Vagina (tissue), 2 donors: ENCODE measurements at regions not wholly inside any gene's neighbourhood (a gene's known extent, or its start where the extent isn't known, plus 50 kb on each side); places are given as distances from the start of the nearest gene placed in this dataset.

ENCODE experiments used
- DNase-seq, 2 donors: peaks; one replicate each; pipeline ENCODE4 v3.0.0-alpha.2; 2017; ENCODE audit errors: extremely low spot score in 2 of 2
- H3K27ac ChIP-seq: fragments of 200-600 bp; sonication (generic); one replicate; pipeline ENCODE4 v1.5.1; 2019
- H3K27me3 ChIP-seq: fragments of 200-600 bp; sonication (generic); one replicate; pipeline ENCODE4 v1.5.1; 2019
- H3K36me3 ChIP-seq, 2 donors: fragments of 200-600 bp; sonication (generic); one replicate each; pipeline ENCODE4 v1.5.1; 2017 to 2019
- H3K4me1 ChIP-seq: fragments of 200-600 bp; sonication (generic); one replicate; pipeline ENCODE4 v1.5.1; 2019
- H3K4me3 ChIP-seq, 2 donors: fragments of 200-600 bp; sonication (generic); 1 replicate in 1 of 2; 2 replicates in 1 of 2; pipeline ENCODE4 v1.5.1; 2016 to 2019
- H3K9me3 ChIP-seq: fragments of 200-600 bp; sonication (generic); one replicate; pipeline ENCODE4 v1.5.1; 2019
- CTCF ChIP-seq, 3 experiments: fragments of 450-650 bp in 2 of 3; fragments of 200-600 bp in 1 of 3; sonication (generic) in 1 of 3; IDR thresholded peaks; one replicate each; pipeline ENCODE4 v1.5.1; 2017 to 2019; ENCODE audit warnings: antibody characterized with exemption in 3 of 3, mild to moderate bottlenecking in 2 of 3, moderate library complexity in 2 of 3
- POLR2A ChIP-seq, 2 donors: fragments of 450-650 bp; IDR thresholded peaks; one replicate each; pipeline ENCODE4 v1.6.1; 2017; ENCODE audit warnings: antibody characterized with exemption in 2 of 2, mild to moderate bottlenecking in 2 of 2, moderate library complexity in 2 of 2
- POLR2AphosphoS5 ChIP-seq, 2 donors: sonication (generic); formaldehyde crosslinking; IDR thresholded peaks; one replicate each; pipeline ENCODE4 v1.9.0; 2017; ENCODE audit warnings: antibody characterized with exemption in 2 of 2, mild to moderate bottlenecking in 2 of 2, low read depth in 1 of 2; ENCODE audit not compliant: insufficient read depth in 1 of 2
- intact Hi-C: fragments of 100-400 bp; cut with DNase I; formaldehyde crosslinking; loops from one replicate; pipeline ENCODE4 v1.15.1; 2023

- DNase-seq = peak; percentile 77 to 81
- no peak for TF ChIP-seq POLR2A (IDR thresholded peaks at IDR 0.05)
- TF ChIP-seq POLR2AphosphoS5 (IDR thresholded peaks at IDR 0.05; ENCODE audit: insufficient read depth in 1 of 2, low read depth in 1 of 2) = no peak
- no peak for TF ChIP-seq CTCF (IDR thresholded peaks at IDR 0.05)
- no peak overlapping the region for H3K4me3 ChIP-seq
- no peaks in the 10 kb centered on the region for H3K9me3 ChIP-seq
- no peaks in the 10 kb centered on the region for H3K4me1 ChIP-seq
- no peaks in the 10 kb centered on the region for H3K36me3 ChIP-seq
- no peaks in the 10 kb centered on the region for H3K27me3 ChIP-seq
- intact Hi-C loops = no loop called here
- no peak overlapping the region for H3K27ac ChIP-seq
These were observed 419.2 kb downstream of the GLRX3 start for GRCh38 chr10:130555411-130555750.

GRCh38 chr10:130557181-130557845, 421.1 kb downstream of the GLRX3 start:
- TF ChIP-seq CTCF (IDR thresholded peaks at IDR 0.05) (no peak), POLR2A (IDR thresholded peaks at IDR 0.05) (no peak), POLR2AphosphoS5 (IDR thresholded peaks at IDR 0.05; ENCODE audit: insufficient read depth in 1 of 2, low read depth in 1 of 2) (no peak)
- peak; percentile 44 to 95 for DNase-seq

GRCh38 chr10:130558746-130559546, 422.8 kb downstream of the GLRX3 start:
- Histone ChIP-seq H3K27me3 (no peaks in the 10 kb centered on the region), H3K27ac (no peak overlapping the region), H3K4me1 (no peaks in the 10 kb centered on the region), H3K9me3 (no peaks in the 10 kb centered on the region), H3K4me3 (no peak overlapping the region), H3K36me3 (no peaks in the 10 kb centered on the region)
- intact Hi-C loops = no loop called here
- DNase-seq = peak; percentile 12 to 44
- TF ChIP-seq CTCF (IDR thresholded peaks at IDR 0.05) = no peak
- TF ChIP-seq POLR2AphosphoS5 (IDR thresholded peaks at IDR 0.05; ENCODE audit: insufficient read depth in 1 of 2, low read depth in 1 of 2) = no peak
- no peak for TF ChIP-seq POLR2A (IDR thresholded peaks at IDR 0.05)

More at GRCh38 chr10:130557181-130557845, 421.1 kb downstream of the GLRX3 start:
- no peaks in the 10 kb centered on the region for H3K36me3 ChIP-seq
- no peak overlapping the region for H3K4me3 ChIP-seq
- no peak overlapping the region for H3K27ac ChIP-seq
- intact Hi-C loops = no loop called here
- no peaks in the 10 kb centered on the region for H3K9me3 ChIP-seq
- no peaks in the 10 kb centered on the region for H3K4me1 ChIP-seq
- H3K27me3 ChIP-seq = no peaks in the 10 kb centered on the region

GRCh38 chr10:130559547-130559880, 423.3 kb downstream of the GLRX3 start:
- Histone ChIP-seq H3K27ac (no peak overlapping the region), H3K4me1 (no peaks in the 10 kb centered on the region), H3K4me3 (no peak overlapping the region), H3K27me3 (no peaks in the 10 kb centered on the region), H3K36me3 (no peaks in the 10 kb centered on the region), H3K9me3 (no peaks in the 10 kb centered on the region)
- TF ChIP-seq POLR2AphosphoS5 (IDR thresholded peaks at IDR 0.05; ENCODE audit: insufficient read depth in 1 of 2, low read depth in 1 of 2) (no peak), POLR2A (IDR thresholded peaks at IDR 0.05) (no peak), CTCF (IDR thresholded peaks at IDR 0.05) (no peak)
- intact Hi-C loops = no loop called here
- peak in 1 of 2 donors; percentile 49 for DNase-seq

- Histone ChIP-seq H3K4me1 (no peaks in the 10 kb centered on the region), H3K36me3 (no peaks in the 10 kb centered on the region), H3K9me3 (no peaks in the 10 kb centered on the region), H3K4me3 (no peak overlapping the region), H3K27me3 (no peaks in the 10 kb centered on the region), H3K27ac (no peak overlapping the region)
- intact Hi-C loops = no loop called here
- peak in 1 of 2 donors; percentile 56 for DNase-seq
- no peak for TF ChIP-seq CTCF (IDR thresholded peaks at IDR 0.05)
- no peak for TF ChIP-seq POLR2AphosphoS5 (IDR thresholded peaks at IDR 0.05; ENCODE audit: insufficient read depth in 1 of 2, low read depth in 1 of 2)
- no peak for TF ChIP-seq POLR2A (IDR thresholded peaks at IDR 0.05)
These were observed 423.9 kb downstream of the GLRX3 start for GRCh38 chr10:130560116-130560515.
